ENCODE measurements at regions not wholly inside any gene's neighbourhood (a gene's known extent, or its start where the extent isn't known, plus 50 kb on each side); places are given as distances from the start of the nearest gene placed in this dataset.

- no peak overlapping the region for H4K8ac ChIP-seq (replicated peaks; ENCODE audit: insufficient read length, low read depth, low read length)
- H3K23me2 ChIP-seq (ENCODE audit: insufficient read length, low read depth, low read length, poor library complexity, severe bottlenecking), result no peaks in the 10 kb centered on the region
- H3K27me3 Mint-ChIP-seq (ENCODE audit: low read depth), result no peaks in the 10 kb centered on the region
- H3K27ac ChIP-seq (ENCODE audit: insufficient read length, low read depth, low read length), result no peak overlapping the region
- H2BK120ac ChIP-seq (ENCODE audit: low read depth, low read length, poor library complexity, severe bottlenecking), result no peak overlapping the region
- no peak overlapping the region for H2AFZ ChIP-seq (ENCODE audit: low read length)
- H3K4me1 ChIP-seq (ENCODE audit: insufficient read depth, low read length), result no peaks in the 10 kb centered on the region
- no peak overlapping the region for H4K5ac ChIP-seq (ENCODE audit: insufficient read length, low read depth, low read length)
- no CpG with 5 or more reads among the region's 2 CpGs for WGBS (ENCODE audit: extremely low coverage, insufficient read length, low lambda C conversion rate)
- H2BK15ac ChIP-seq (ENCODE audit: low read depth, low read length), result no peak overlapping the region
- H3K27ac Mint-ChIP-seq, result no peak overlapping the region; a peak in 1 of 7 replicates
- H3K79me2 ChIP-seq (ENCODE audit: insufficient read depth, low read length), result no peaks in the 10 kb centered on the region
- no peak overlapping the region for H3K9ac ChIP-seq (ENCODE audit: extremely low read depth, insufficient read length, low read length)
- no peak for DNase-seq
- H3K23ac ChIP-seq (ENCODE audit: insufficient read length, low read depth, low read length), result no peak overlapping the region
- H3K4ac ChIP-seq (ENCODE audit: low read depth, low read length), result no peak overlapping the region
- H3K27me3 ChIP-seq (ENCODE audit: insufficient read depth, low read length), result no peaks in the 10 kb centered on the region
- H3K4me2 ChIP-seq (ENCODE audit: insufficient read depth, insufficient read length, low read length), result no peak overlapping the region
- 0 out of 4 replicates have a peak, but pooled peaks cover 0 to 5% of the 10 kb centered on the region in 2 experiments for H3K4me1 Mint-ChIP-seq
- no peaks in the 10 kb centered on the region for H4K20me1 ChIP-seq (ENCODE audit: control insufficient read depth, insufficient read depth, insufficient read length)
- H3K36me3 Mint-ChIP-seq (ENCODE audit: insufficient read depth in 1 of 3, low read depth in 3 of 3), result peaks cover 0 to 8% (median 2%) of the 10 kb centered on the region in 3 experiments; a peak in 3 of 7 replicates
- no peak overlapping the region for H3K18ac ChIP-seq (ENCODE audit: insufficient read length, low read depth, low read length)
- TF ChIP-seq CTCF (conservative IDR thresholded peaks at IDR 0.05), result no peak
- H4K91ac ChIP-seq (ENCODE audit: insufficient read length, low read depth, low read length), result no peak overlapping the region
- no peak overlapping the region for H3K4me3 Mint-ChIP-seq
- peaks cover 2 to 6% of the 10 kb centered on the region in 2 experiments; a peak in 4 of 5 replicates for H3K9me3 Mint-ChIP-seq
- no peak overlapping the region for H3T11ph ChIP-seq (ENCODE audit: low read length)
- no peaks in the 10 kb centered on the region for H3K79me1 ChIP-seq (ENCODE audit: insufficient read depth, low read depth, low read length, poor library complexity, severe bottlenecking)
- no peak overlapping the region for H2BK20ac ChIP-seq (ENCODE audit: low read depth, low read length, poor library complexity, severe bottlenecking)
- no peak overlapping the region for H2BK5ac ChIP-seq (ENCODE audit: insufficient read length, low read length)
- no peak overlapping the region for H2BK12ac ChIP-seq (ENCODE audit: insufficient read length, low read depth, low read length)
- no peak overlapping the region for H3K14ac ChIP-seq (ENCODE audit: insufficient read depth, low read length)
- H3K56ac ChIP-seq (ENCODE audit: insufficient read length, low read depth, low read length), result no peak overlapping the region
- no peak overlapping the region for H2AK5ac ChIP-seq (ENCODE audit: insufficient read length, low read length)
- H3K9me3 ChIP-seq (ENCODE audit: control insufficient read depth, low read depth, low read length), result no peaks in the 10 kb centered on the region
Measured at GRCh38 chr16:64545768-64546167, 576.1 kb downstream of the CDH11 start.

All from H9 (cell line).